WTC11 (cell line): ENCODE measurements at regions not wholly inside any gene's neighbourhood (a gene's known extent, or its start where the extent isn't known, plus 50 kb on each side); places are given as distances from the start of the nearest gene placed in this dataset.

Source experiments
- ATAC-seq: fragments of 200-7000 bp; cut with Tn5 transposase; 2 replicates; pipeline ENCODE4 v1.10.0; 2021; ENCODE audit warnings: mild to moderate bottlenecking, moderate library complexity
- CTCF ChIA-PET: fragments of 300-600 bp; sonication (Branson Sonifier 250); formaldehyde crosslinking; loops from one replicate; lab custom pipeline; 2021; ENCODE audit warnings: antibody characterized with exemption; lab: Charles Lee
- POLR2A ChIA-PET: fragments of 350-600 bp; sonication (Branson Sonifier 250); formaldehyde crosslinking; loops from one replicate; lab custom pipeline; 2021; ENCODE audit warnings: antibody characterized with exemption; lab: Charles Lee
- DNase-seq: peaks from one replicate; pipeline ENCODE4 v3.0.0; 2021; ENCODE audit warnings: low spot score
- H3K27ac Mint-ChIP-seq: 2 replicates; pipeline ENCODE4 v1.8.0; 2021; ENCODE audit warnings: mixed read lengths
- H3K27me3 Mint-ChIP-seq: 2 replicates; pipeline ENCODE4 v1.8.0; 2021; ENCODE audit warnings: low read depth, mild to moderate bottlenecking, moderate library complexity, mixed read lengths
- H3K36me3 Mint-ChIP-seq: 2 replicates; pipeline ENCODE4 v1.8.0; 2021; ENCODE audit warnings: mixed read lengths
- H3K4me1 Mint-ChIP-seq: 2 replicates; pipeline ENCODE4 v1.8.0; 2022; ENCODE audit warnings: mixed read lengths
- H3K4me3 Mint-ChIP-seq: 2 replicates; pipeline ENCODE4 v1.8.0; 2021; ENCODE audit warnings: mild to moderate bottlenecking, moderate library complexity, mixed read lengths
- H3K9me3 Mint-ChIP-seq: 2 replicates; pipeline ENCODE4 v1.8.0; 2021; ENCODE audit warnings: mixed read lengths
- E2F5 ChIP-seq: sonication (generic); formaldehyde crosslinking; IDR thresholded peaks from 2 replicates; pipeline ENCODE4 v1.8.1; 2022; ENCODE audit warnings: mild to moderate bottlenecking, moderate library complexity, missing genetic modification reagents
- ESRRA ChIP-seq: sonication (generic); formaldehyde crosslinking; IDR thresholded peaks from 2 replicates; pipeline ENCODE4 v1.8.1; 2022; ENCODE audit warnings: mild to moderate bottlenecking, missing genetic modification reagents, borderline replicate concordance
- IRF1 ChIP-seq: sonication (generic); formaldehyde crosslinking; IDR thresholded peaks from 2 replicates; pipeline ENCODE4 v1.8.0; 2023; ENCODE audit warnings: missing genetic modification reagents
- IRF2 ChIP-seq: sonication (generic); formaldehyde crosslinking; IDR thresholded peaks from 2 replicates; pipeline ENCODE4 v1.8.0; 2022; ENCODE audit warnings: low read depth, missing genetic modification reagents, borderline replicate concordance
- KAT7 ChIP-seq: sonication (generic); formaldehyde crosslinking; IDR thresholded peaks from 2 replicates; pipeline ENCODE4 v1.8.1; 2023; ENCODE audit warnings: missing genetic modification reagents, mild to moderate bottlenecking, borderline replicate concordance
- MYBL2 ChIP-seq: sonication (generic); formaldehyde crosslinking; IDR thresholded peaks from 2 replicates; pipeline ENCODE4 v1.8.1; 2023; ENCODE audit warnings: mild to moderate bottlenecking, moderate library complexity, missing genetic modification reagents
- NR1H2 ChIP-seq: sonication (generic); formaldehyde crosslinking; IDR thresholded peaks from 2 replicates; pipeline ENCODE4 v1.9.0; 2021; ENCODE audit warnings: mild to moderate bottlenecking, moderate library complexity, missing genetic modification reagents
- NR3C1 ChIP-seq: sonication (generic); formaldehyde crosslinking; conservative IDR thresholded peaks from 2 replicates; pipeline ENCODE4 v1.8.1; 2023; ENCODE audit warnings: low read depth, mild to moderate bottlenecking, missing genetic modification reagents
- PREB ChIP-seq: sonication (generic); formaldehyde crosslinking; IDR thresholded peaks from 2 replicates; pipeline ENCODE4 v1.8.1; 2022; ENCODE audit warnings: mild to moderate bottlenecking, missing genetic modification reagents, moderate library complexity, borderline replicate concordance
- RELA ChIP-seq: sonication (generic); formaldehyde crosslinking; IDR thresholded peaks from 2 replicates; pipeline ENCODE4 v1.8.1; 2022; ENCODE audit warnings: missing genetic modification reagents, mild to moderate bottlenecking, borderline replicate concordance
- TEAD1 ChIP-seq: sonication (generic); formaldehyde crosslinking; IDR thresholded peaks from 2 replicates; pipeline ENCODE4 v1.8.0; 2022; ENCODE audit warnings: mild to moderate bottlenecking, missing genetic modification reagents
- USF1 ChIP-seq: sonication (generic); formaldehyde crosslinking; IDR thresholded peaks from 2 replicates; pipeline ENCODE4 v1.8.0; 2022; ENCODE audit warnings: mild to moderate bottlenecking, missing genetic modification reagents
- ZBTB43 ChIP-seq: sonication (generic); formaldehyde crosslinking; IDR thresholded peaks from 2 replicates; pipeline ENCODE4 v1.8.1; 2023; ENCODE audit warnings: mild to moderate bottlenecking, missing genetic modification reagents
- ZNF121 ChIP-seq: sonication (generic); formaldehyde crosslinking; IDR thresholded peaks from 2 replicates; pipeline ENCODE4 v1.8.0; 2023; ENCODE audit warnings: missing genetic modification reagents
- ZNF219 ChIP-seq: sonication (generic); formaldehyde crosslinking; IDR thresholded peaks from 2 replicates; pipeline ENCODE4 v1.8.0; 2023; ENCODE audit warnings: missing genetic modification reagents, mild to moderate bottlenecking, borderline replicate concordance
- ZNF281 ChIP-seq: sonication (generic); formaldehyde crosslinking; IDR thresholded peaks from 2 replicates; pipeline ENCODE4 v1.8.0; 2023; ENCODE audit warnings: mild to moderate bottlenecking, missing genetic modification reagents
- ZNF416 ChIP-seq: fragments of 250-450 bp; sonication (Bioruptor Pico); IDR thresholded peaks from 2 replicates; pipeline ENCODE4 v1.9.0; 2021; ENCODE audit warnings: mild to moderate bottlenecking, inconsistent platforms
- ZNF671 ChIP-seq: fragments of 250-450 bp; sonication (Bioruptor Pico); IDR thresholded peaks from 2 replicates; pipeline ENCODE4 v1.8.0; 2021; ENCODE audit warnings: mild to moderate bottlenecking
- ZSCAN18 ChIP-seq: fragments of 250-450 bp; sonication (Bioruptor Pico); IDR thresholded peaks from 2 replicates; pipeline ENCODE4 v2.1.2; 2022; ENCODE audit warnings: mild to moderate bottlenecking, moderate library complexity

GRCh38 chr18:31213641-31214040 lies 51.0 kb upstream of the DSC1 start:
- CTCF ChIA-PET: no interaction called here
- H3K36me3 Mint-ChIP-seq: peaks cover 10% of the 10 kb centered on the region
- ATAC-seq (no peak), DNase-seq (no peak)
- POLR2A ChIA-PET: no interaction called here
- TF ChIP-seq USF1 (CRISPR knock-in tag) (no peak), ZBTB43 (CRISPR knock-in tag) (no peak), MYBL2 (CRISPR knock-in tag) (no peak), ZNF671 (CRISPR knock-in tag) (no peak), E2F5 (CRISPR knock-in tag) (no peak), ZNF219 (CRISPR knock-in tag) (no peak), ESRRA (CRISPR knock-in tag) (no peak), IRF1 (CRISPR knock-in tag) (no peak), ZNF281 (no peak), ZNF416 (CRISPR knock-in tag) (no peak), NR3C1 (CRISPR knock-in tag) (no peak), RELA (CRISPR knock-in tag) (no peak), NR1H2 (CRISPR knock-in tag) (no peak), PREB (no peak), ZNF121 (CRISPR knock-in tag) (no peak), ZSCAN18 (no peak), IRF2 (CRISPR knock-in tag) (no peak), KAT7 (CRISPR knock-in tag) (no peak), TEAD1 (CRISPR knock-in tag) (no peak)
- peaks cover 36% of the 10 kb centered on the region for H3K4me1 Mint-ChIP-seq
- no peak overlapping the region for H3K27ac Mint-ChIP-seq
- H3K9me3 Mint-ChIP-seq: peaks cover 24% of the 10 kb centered on the region
- no peak overlapping the region for H3K4me3 Mint-ChIP-seq
- H3K27me3 Mint-ChIP-seq: no peaks in the 10 kb centered on the region; the same call in 1 of the 2 replicates
